Smooth muscle cell (in vitro differentiated cells): ENCODE measurements at regions not wholly inside any gene's neighbourhood (a gene's known extent, or its start where the extent isn't known, plus 50 kb on each side); places are given as distances from the start of the nearest gene placed in this dataset.

ENCODE experiments used
- DNase-seq: peaks from one replicate; lab custom pipeline; 2025; ENCODE audit not compliant: unreplicated experiment; lab: John Stamatoyannopoulos, UW
- H2AFZ ChIP-seq: fragments of 200-600 bp; sonication (generic); 2 replicates; pipeline ENCODE4 v1.6.0; 2016; ENCODE audit warnings: antibody characterized with exemption, low read depth, mild to moderate bottlenecking
- H3F3A ChIP-seq: fragments of 200-600 bp; sonication (generic); 2 replicates; pipeline ENCODE4 v1.6.0; 2017; ENCODE audit warnings: antibody characterized with exemption, low read depth
- H3K27ac ChIP-seq: fragments of 200-600 bp; sonication (generic); 2 replicates; pipeline ENCODE4 v1.5.1; 2016; ENCODE audit warnings: low read depth, mild to moderate bottlenecking
- H3K27me3 ChIP-seq: fragments of 200-600 bp; sonication (generic); 2 replicates; pipeline ENCODE4 v1.6.1; 2016; ENCODE audit warnings: low read depth, mild to moderate bottlenecking
- H3K36me3 ChIP-seq: fragments of 200-600 bp; sonication (generic); 2 replicates; pipeline ENCODE4 v1.5.1; 2016; ENCODE audit warnings: low read depth
- H3K4me1 ChIP-seq: fragments of 200-600 bp; sonication (generic); 2 replicates; pipeline ENCODE4 v1.5.1; 2016; ENCODE audit warnings: low read depth
- H3K4me2 ChIP-seq: fragments of 200-600 bp; sonication (generic); 2 replicates; pipeline ENCODE4 v1.6.0; 2016; ENCODE audit warnings: mild to moderate bottlenecking
- H3K4me3 ChIP-seq: fragments of 200-600 bp; sonication (generic); 2 replicates; pipeline ENCODE4 v1.5.1; 2016; ENCODE audit warnings: mild to moderate bottlenecking
- H3K79me2 ChIP-seq: fragments of 200-600 bp; sonication (generic); 2 replicates; pipeline ENCODE4 v1.6.0; 2016; ENCODE audit warnings: low read depth, mild to moderate bottlenecking
- H3K9ac ChIP-seq: fragments of 200-600 bp; sonication (generic); 2 replicates; pipeline ENCODE4 v1.6.0; 2016; ENCODE audit warnings: low read depth
- H3K9me3 ChIP-seq: fragments of 200-600 bp; sonication (generic); replicated peaks from 2 replicates; pipeline ENCODE4 v1.5.1; 2016; ENCODE audit warnings: low read depth
- H4K20me1 ChIP-seq: fragments of 200-600 bp; sonication (generic); 2 replicates; pipeline ENCODE4 v1.6.0; 2016; ENCODE audit warnings: low read depth
- WGBS: methylation state at CpG from one replicate; pipeline ENCODE4 v1.1.7; 2016; ENCODE audit warnings: low lambda C conversion rate; 5-methylcytosine and 5-hydroxymethylcytosine counted together
- TF ChIP-seq, protein P1 (sequence below): fragments of 200-600 bp; sonication (generic); IDR thresholded peaks from 2 replicates; pipeline ENCODE4 v1.5.1; 2017; ENCODE audit warnings: borderline replicate concordance, mild to moderate bottlenecking, antibody characterized with exemption; ENCODE audit not compliant: insufficient read depth, poor library complexity, severe bottlenecking

GRCh38 chr3:13197795-13198194 lies 124.6 kb upstream of the IQSEC1 start:
- Histone ChIP-seq H3K9ac (no peak overlapping the region), H2AFZ (no peak overlapping the region), H3K27me3 (no peaks in the 10 kb centered on the region), H3K4me3 (no peak overlapping the region), H3K79me2 (no peaks in the 10 kb centered on the region), H3K27ac (no peak overlapping the region), H3K9me3 (no peaks in the 10 kb centered on the region), H3K4me2 (no peak overlapping the region), H4K20me1 (no peaks in the 10 kb centered on the region), H3F3A (no peaks in the 10 kb centered on the region), H3K36me3 (no peaks in the 10 kb centered on the region), H3K4me1 (peaks cover 4% of the 10 kb centered on the region)
- 92% methylated on average over 13 of the region's 13 CpGs for WGBS
- no peak for DNase-seq
- TF ChIP-seq, protein P1, sequence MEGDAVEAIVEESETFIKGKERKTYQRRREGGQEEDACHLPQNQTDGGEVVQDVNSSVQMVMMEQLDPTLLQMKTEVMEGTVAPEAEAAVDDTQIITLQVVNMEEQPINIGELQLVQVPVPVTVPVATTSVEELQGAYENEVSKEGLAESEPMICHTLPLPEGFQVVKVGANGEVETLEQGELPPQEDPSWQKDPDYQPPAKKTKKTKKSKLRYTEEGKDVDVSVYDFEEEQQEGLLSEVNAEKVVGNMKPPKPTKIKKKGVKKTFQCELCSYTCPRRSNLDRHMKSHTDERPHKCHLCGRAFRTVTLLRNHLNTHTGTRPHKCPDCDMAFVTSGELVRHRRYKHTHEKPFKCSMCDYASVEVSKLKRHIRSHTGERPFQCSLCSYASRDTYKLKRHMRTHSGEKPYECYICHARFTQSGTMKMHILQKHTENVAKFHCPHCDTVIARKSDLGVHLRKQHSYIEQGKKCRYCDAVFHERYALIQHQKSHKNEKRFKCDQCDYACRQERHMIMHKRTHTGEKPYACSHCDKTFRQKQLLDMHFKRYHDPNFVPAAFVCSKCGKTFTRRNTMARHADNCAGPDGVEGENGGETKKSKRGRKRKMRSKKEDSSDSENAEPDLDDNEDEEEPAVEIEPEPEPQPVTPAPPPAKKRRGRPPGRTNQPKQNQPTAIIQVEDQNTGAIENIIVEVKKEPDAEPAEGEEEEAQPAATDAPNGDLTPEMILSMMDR = no peak

DNA sequence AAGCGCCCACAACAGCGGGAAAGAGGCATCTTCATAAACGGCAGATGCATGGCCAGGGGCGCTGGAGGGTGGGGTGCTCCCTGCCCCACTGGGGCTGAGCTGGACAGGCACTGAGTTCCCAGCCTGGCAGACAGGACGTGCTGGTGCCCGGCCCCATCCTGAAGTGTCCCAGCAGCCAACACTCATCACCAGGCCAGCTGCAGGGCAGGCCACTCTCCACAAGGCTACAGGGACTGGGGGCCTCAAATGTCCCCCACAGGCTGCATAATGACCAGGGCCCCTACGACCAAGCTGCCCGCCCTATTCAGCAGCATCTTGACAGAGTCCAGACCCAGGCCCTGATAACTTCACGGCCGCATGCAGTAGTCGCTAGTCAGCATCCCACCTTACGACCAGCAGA lies 124.1 kb upstream of the IQSEC1 start:
- no peak overlapping the region for H3K4me2 ChIP-seq
- 91% methylated on average over 12 of the region's 12 CpGs for WGBS
- H3K27me3 ChIP-seq = no peaks in the 10 kb centered on the region
- no peaks in the 10 kb centered on the region for H3K79me2 ChIP-seq
- H3K4me3 ChIP-seq = no peak overlapping the region
- TF ChIP-seq, protein P1 = no peak
- no peaks in the 10 kb centered on the region for H4K20me1 ChIP-seq
- no peak for DNase-seq
- H2AFZ ChIP-seq = no peak overlapping the region
- H3F3A ChIP-seq = no peaks in the 10 kb centered on the region
- H3K4me1 ChIP-seq = peaks cover 4% of the 10 kb centered on the region
- H3K9ac ChIP-seq = no peak overlapping the region
- H3K36me3 ChIP-seq = no peaks in the 10 kb centered on the region
- H3K9me3 ChIP-seq = no peaks in the 10 kb centered on the region
- H3K27ac ChIP-seq = no peak overlapping the region

DNA sequence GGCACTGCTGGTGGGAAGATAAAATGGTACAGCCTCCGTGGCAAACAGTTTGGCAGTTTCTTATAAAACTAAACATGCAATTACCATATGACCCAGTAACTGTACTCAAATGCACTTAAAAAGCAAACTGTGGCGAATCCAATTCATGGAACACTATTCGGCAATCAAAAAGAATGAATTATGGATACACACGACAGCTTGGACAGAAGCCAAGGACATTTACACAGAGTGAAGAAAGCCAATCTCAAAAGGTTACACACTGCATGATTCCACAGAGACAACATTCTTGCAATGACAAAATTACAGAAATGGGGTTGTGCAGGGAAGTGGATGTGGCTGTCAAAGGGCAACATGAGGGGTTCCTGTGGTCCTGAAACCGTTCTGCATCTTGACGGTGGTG lies 122.1 kb upstream of the IQSEC1 start:
- Histone ChIP-seq H3K4me1 (peaks cover 4% of the 10 kb centered on the region), H3K79me2 (no peaks in the 10 kb centered on the region), H3K36me3 (no peaks in the 10 kb centered on the region), H3F3A (no peaks in the 10 kb centered on the region), H3K27ac (no peak overlapping the region), H3K9ac (no peak overlapping the region), H3K4me2 (no peak overlapping the region), H3K27me3 (no peaks in the 10 kb centered on the region), H3K9me3 (no peaks in the 10 kb centered on the region), H4K20me1 (no peaks in the 10 kb centered on the region), H3K4me3 (no peak overlapping the region), H2AFZ (no peak overlapping the region)
- WGBS = 86% methylated on average over 6 of the region's 6 CpGs
- TF ChIP-seq, protein P1 = no peak
- no peak for DNase-seq
